ENCODE measurements at regions not wholly inside any gene's neighbourhood (a gene's known extent, or its start where the extent isn't known, plus 50 kb on each side); places are given as distances from the start of the nearest gene placed in this dataset.
A peak's percentile ranks its signal among the peaks of the same experiment; 100 is the strongest.

GRCh38 chr4:16278178-16278577 lies 51.9 kb upstream of the TAPT1 start:
- TF ChIP-seq, protein P1, sequence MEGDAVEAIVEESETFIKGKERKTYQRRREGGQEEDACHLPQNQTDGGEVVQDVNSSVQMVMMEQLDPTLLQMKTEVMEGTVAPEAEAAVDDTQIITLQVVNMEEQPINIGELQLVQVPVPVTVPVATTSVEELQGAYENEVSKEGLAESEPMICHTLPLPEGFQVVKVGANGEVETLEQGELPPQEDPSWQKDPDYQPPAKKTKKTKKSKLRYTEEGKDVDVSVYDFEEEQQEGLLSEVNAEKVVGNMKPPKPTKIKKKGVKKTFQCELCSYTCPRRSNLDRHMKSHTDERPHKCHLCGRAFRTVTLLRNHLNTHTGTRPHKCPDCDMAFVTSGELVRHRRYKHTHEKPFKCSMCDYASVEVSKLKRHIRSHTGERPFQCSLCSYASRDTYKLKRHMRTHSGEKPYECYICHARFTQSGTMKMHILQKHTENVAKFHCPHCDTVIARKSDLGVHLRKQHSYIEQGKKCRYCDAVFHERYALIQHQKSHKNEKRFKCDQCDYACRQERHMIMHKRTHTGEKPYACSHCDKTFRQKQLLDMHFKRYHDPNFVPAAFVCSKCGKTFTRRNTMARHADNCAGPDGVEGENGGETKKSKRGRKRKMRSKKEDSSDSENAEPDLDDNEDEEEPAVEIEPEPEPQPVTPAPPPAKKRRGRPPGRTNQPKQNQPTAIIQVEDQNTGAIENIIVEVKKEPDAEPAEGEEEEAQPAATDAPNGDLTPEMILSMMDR (IDR thresholded peaks at IDR 0.05), result peak in 1 of 6 experiments; percentile 35
- no peak for TF ChIP-seq POLR2A (IDR thresholded peaks at IDR 0.05)
